ENCODE measurements at regions not wholly inside any gene's neighbourhood (a gene's known extent, or its start where the extent isn't known, plus 50 kb on each side); places are given as distances from the start of the nearest gene placed in this dataset.

- no peak for DNase-seq
These were observed 74.6 kb upstream of the TPK1 start for GRCh38 chr7:144910411-144910810.

GRCh38 chr7:144908943-144909556 is 73.2 kb upstream of the TPK1 start:
- no peak for DNase-seq

- no peak for DNase-seq
These were observed 72.5 kb upstream of the TPK1 start for GRCh38 chr7:144908324-144908723.

GRCh38 chr7:144907577-144907976 is 71.7 kb upstream of the TPK1 start:
- DNase-seq, result no peak

- no peak for DNase-seq
These were observed 67.3 kb upstream of the TPK1 start for GRCh38 chr7:144903201-144903600.

DNA sequence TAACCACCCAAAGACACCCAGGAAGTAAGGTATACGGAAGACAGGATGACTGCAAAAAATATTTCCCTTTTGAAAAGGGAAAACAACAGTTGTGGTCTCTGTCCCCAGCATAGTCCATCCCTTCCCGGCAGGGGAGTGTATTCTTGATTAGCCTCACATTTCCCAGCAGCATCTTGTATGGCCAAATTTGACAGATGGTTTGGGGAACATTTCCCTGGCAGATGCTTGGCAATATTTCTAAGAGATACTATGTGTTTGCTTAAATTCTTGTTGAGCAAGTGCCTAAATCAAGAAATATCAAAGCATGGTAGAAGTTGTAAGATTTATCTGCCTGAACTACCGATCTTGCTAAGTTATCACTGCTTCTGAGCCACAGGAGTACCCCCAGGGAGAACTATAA is 56.9 kb upstream of the TPK1 start:
- no peak for DNase-seq
